Ovary (tissue), 7 donors: ENCODE measurements at regions not wholly inside any gene's neighbourhood (a gene's known extent, or its start where the extent isn't known, plus 50 kb on each side); places are given as distances from the start of the nearest gene placed in this dataset.

Experiments used
- DNase-seq, 5 donors: peaks; one replicate each; pipeline ENCODE4 v3.0.0-alpha.2; 2019 to 2020
- H3K27ac ChIP-seq, 2 donors: fragments of 200-600 bp; one replicate each; pipeline versions ENCODE4 v1.5.1 to v1.8.0; 2019 to 2022
- H3K27me3 ChIP-seq: fragments of 200-600 bp; one replicate; pipeline ENCODE4 v1.8.0; 2022
- H3K36me3 ChIP-seq: fragments of 200-600 bp; sonication (generic); one replicate; pipeline ENCODE4 v1.5.1; 2019
- H3K4me1 ChIP-seq: one replicate; pipeline ENCODE4 v1.8.1; 2013; ENCODE audit warnings: mild to moderate bottlenecking, moderate library complexity; ENCODE audit not compliant: insufficient read depth
- H3K4me3 ChIP-seq: fragments of 200-600 bp; sonication (generic); one replicate; pipeline ENCODE4 v1.5.1; 2017
- H3K9me3 ChIP-seq, 2 donors: fragments of 200-600 bp in 1 of 2; sonication (generic) in 1 of 2; one replicate each; pipeline versions ENCODE4 v1.5.1 to v1.8.1; 2013 to 2019; ENCODE audit warnings: mild to moderate bottlenecking in 1 of 2, moderate library complexity in 1 of 2
- EP300 ChIP-seq: sonication (generic); formaldehyde crosslinking; IDR thresholded peaks from one replicate; pipeline ENCODE4 v1.6.1; 2017; ENCODE audit warnings: antibody characterized with exemption
- POLR2A ChIP-seq: fragments of 450-650 bp; IDR thresholded peaks from one replicate; pipeline ENCODE4 v1.6.1; 2017; ENCODE audit warnings: antibody characterized with exemption, mild to moderate bottlenecking, moderate library complexity
- WGBS, 3 donors: extraction: QIAGEN DNeasy Blood & Tissue Kit in 1 of 3; methylation state at CpG; one replicate each; pipeline versions ENCODE4 v1.1.5 to v1.1.7; 2013 to 2017; 5-methylcytosine and 5-hydroxymethylcytosine counted together
- intact Hi-C, 4 donors: fragments of 100-400 bp; cut with DNase I; formaldehyde crosslinking; loops; one replicate each; pipeline versions ENCODE4 v1.11.0 to v1.15.1; 2022 to 2023
- TF ChIP-seq, protein P1 (sequence below), 3 donors: fragments of 450-650 bp in 2 of 3; fragments of 200-600 bp in 1 of 3; IDR thresholded peaks; one replicate each; pipeline versions ENCODE4 v1.5.1 to v1.8.0; 2016 to 2022; ENCODE audit warnings: antibody characterized with exemption in 3 of 3, mild to moderate bottlenecking in 1 of 3
- donor health status: DM: no; HTN: no; CAD: no; lungs with moderate emphysema.
- donor health status: DM: no; HTN: no; CAD: no.
- donor health status: Bipolar disorder and iron deficiency.
- donor health status: DM: no; HTN: no; CAD: no.
- donor health status: DM: yes; HTN: yes; CAD: no.

- Histone ChIP-seq H3K36me3 (no peaks in the 10 kb centered on the region), H3K27me3 (no peaks in the 10 kb centered on the region), H3K4me1 (no peaks in the 10 kb centered on the region), H3K4me3 (no peak overlapping the region), H3K9me3 (no peaks in the 10 kb centered on the region), H3K27ac (no peak overlapping the region)
- intact Hi-C loops, result no loop called here
- no peak for DNase-seq
- TF ChIP-seq, protein P1, sequence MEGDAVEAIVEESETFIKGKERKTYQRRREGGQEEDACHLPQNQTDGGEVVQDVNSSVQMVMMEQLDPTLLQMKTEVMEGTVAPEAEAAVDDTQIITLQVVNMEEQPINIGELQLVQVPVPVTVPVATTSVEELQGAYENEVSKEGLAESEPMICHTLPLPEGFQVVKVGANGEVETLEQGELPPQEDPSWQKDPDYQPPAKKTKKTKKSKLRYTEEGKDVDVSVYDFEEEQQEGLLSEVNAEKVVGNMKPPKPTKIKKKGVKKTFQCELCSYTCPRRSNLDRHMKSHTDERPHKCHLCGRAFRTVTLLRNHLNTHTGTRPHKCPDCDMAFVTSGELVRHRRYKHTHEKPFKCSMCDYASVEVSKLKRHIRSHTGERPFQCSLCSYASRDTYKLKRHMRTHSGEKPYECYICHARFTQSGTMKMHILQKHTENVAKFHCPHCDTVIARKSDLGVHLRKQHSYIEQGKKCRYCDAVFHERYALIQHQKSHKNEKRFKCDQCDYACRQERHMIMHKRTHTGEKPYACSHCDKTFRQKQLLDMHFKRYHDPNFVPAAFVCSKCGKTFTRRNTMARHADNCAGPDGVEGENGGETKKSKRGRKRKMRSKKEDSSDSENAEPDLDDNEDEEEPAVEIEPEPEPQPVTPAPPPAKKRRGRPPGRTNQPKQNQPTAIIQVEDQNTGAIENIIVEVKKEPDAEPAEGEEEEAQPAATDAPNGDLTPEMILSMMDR (IDR thresholded peaks at IDR 0.05), result no peak
- TF ChIP-seq POLR2A, result no peak
- no peak for TF ChIP-seq EP300
These were observed 320.8 kb upstream of the DUSP10 start for GRCh38 chr1:222062640-222063039.

DNA sequence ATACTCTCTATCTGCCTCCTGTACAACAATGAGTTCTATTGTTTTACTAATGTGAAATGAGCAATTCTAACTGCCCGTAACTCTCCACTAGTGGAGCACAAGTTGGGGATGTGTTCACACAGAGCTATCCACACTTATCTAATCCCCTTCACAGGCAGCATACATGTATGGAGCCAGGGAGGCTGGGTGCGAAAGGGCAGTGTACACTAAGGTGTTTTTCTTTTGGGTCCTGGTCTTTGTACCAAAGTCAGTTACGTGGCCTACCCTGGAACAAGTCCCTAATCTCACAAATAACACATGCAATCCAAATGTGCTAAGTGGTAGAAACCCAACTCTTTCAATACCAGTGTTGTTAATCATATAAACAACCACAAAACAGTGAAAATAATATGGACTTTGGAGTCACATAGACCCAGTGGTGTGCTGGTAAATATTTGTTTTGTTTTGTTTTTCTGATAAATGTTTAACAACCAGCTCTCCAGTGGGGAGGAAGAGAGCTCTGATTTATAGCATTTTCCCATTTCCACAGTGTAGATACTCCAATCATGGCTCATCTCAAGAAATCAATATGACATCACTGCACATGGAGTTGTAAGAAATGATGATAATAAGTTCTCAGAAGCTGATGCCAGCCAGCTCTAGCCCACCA, 319.9 kb upstream of the DUSP10 start:
- no peak for DNase-seq
- WGBS, 3 donors, result 81 to 92% (median 91%) methylated on average over 3 of the region's 3 CpGs
- no peak overlapping the region for H3K4me3 ChIP-seq
- no peak overlapping the region for H3K27ac ChIP-seq
- no peaks in the 10 kb centered on the region for H3K9me3 ChIP-seq
- no peaks in the 10 kb centered on the region for H3K36me3 ChIP-seq
- H3K4me1 ChIP-seq, result no peaks in the 10 kb centered on the region
- TF ChIP-seq, protein P1 (IDR thresholded peaks at IDR 0.05), result no peak
- no peak for TF ChIP-seq EP300
- TF ChIP-seq POLR2A, result no peak
- intact Hi-C loops, result no loop called here
- no peaks in the 10 kb centered on the region for H3K27me3 ChIP-seq

DNA sequence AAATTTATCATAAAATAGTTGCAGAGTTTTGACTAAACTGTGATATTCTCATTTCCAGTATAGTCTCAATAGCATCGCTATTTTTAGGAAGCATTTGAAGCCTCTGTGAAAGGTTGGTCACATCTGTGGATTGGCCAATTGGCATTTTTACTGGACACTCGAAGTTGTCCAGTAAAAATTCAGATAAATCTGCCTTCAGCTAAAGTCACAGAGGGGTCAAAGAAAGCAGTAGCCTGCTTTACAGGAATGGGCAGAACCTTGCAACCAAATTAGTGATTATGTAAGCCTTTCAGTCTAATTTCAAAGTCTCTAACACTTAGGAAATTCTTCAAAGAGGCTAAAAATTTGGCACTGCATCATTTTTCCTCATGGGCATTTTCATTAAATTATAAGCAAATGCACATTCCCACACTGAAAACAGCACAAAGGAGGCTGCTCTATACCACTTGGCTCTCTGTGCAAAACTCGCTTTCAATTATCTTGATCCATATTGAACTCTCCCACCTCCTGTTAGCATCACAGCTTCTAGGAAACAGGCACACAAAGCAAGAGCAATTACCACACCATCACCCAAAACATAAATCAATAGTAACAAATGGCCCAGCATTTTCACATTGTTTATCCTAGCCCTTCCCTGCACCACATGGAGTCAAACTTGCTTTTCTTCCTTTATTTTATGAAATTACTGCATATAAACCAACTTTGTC, 318.5 kb upstream of the DUSP10 start:
- no peak overlapping the region for H3K4me3 ChIP-seq
- 75 to 78% (median 76%) methylated on average over 3 of the region's 3 CpGs for WGBS, 3 donors

GRCh38 chr1:222058249-222058648, 316.4 kb upstream of the DUSP10 start:
- 87 to 97% (median 88%) methylated on average over 2 of the region's 2 CpGs for WGBS, 3 donors
- DNase-seq, result no peak
- intact Hi-C loops, result no loop called here
- Histone ChIP-seq H3K9me3 (no peaks in the 10 kb centered on the region), H3K4me3 (no peak overlapping the region), H3K27me3 (no peaks in the 10 kb centered on the region), H3K36me3 (no peaks in the 10 kb centered on the region), H3K4me1 (no peaks in the 10 kb centered on the region), H3K27ac (no peak overlapping the region)
- TF ChIP-seq, protein P1 (IDR thresholded peaks at IDR 0.05), result no peak
- TF ChIP-seq POLR2A, result no peak
- no peak for TF ChIP-seq EP300

More for the DNA sequence above, 318.5 kb upstream of the DUSP10 start:
- H3K27me3 ChIP-seq, result no peaks in the 10 kb centered on the region
- no peak for DNase-seq
- no peak overlapping the region for H3K27ac ChIP-seq
- no peaks in the 10 kb centered on the region for H3K9me3 ChIP-seq
- no peaks in the 10 kb centered on the region for H3K4me1 ChIP-seq
- TF ChIP-seq, protein P1 (IDR thresholded peaks at IDR 0.05), result no peak
- TF ChIP-seq POLR2A (no peak), EP300 (no peak)
- no peaks in the 10 kb centered on the region for H3K36me3 ChIP-seq
- intact Hi-C loops, result no loop called here
